Mammary epithelial cell (primary cell): ENCODE measurements at regions not wholly inside any gene's neighbourhood (a gene's known extent, or its start where the extent isn't known, plus 50 kb on each side); places are given as distances from the start of the nearest gene placed in this dataset.

Source experiments
- EZH2 ChIP-seq: IDR thresholded peaks from 2 replicates; pipeline ENCODE4 v1.6.1; 2012; ENCODE audit warnings: low read length, inconsistent platforms, borderline replicate concordance
- TF ChIP-seq, protein P1 (sequence below), 2 donors: IDR thresholded peaks in 1 of 2; conservative IDR thresholded peaks in 1 of 2; 2 replicates each; pipeline ENCODE4 v1.5.1; 2011 to 2012; ENCODE audit warnings: inconsistent platforms in 2 of 2, low read length in 2 of 2, mild to moderate bottlenecking in 2 of 2, control low read depth in 1 of 2, low read depth in 1 of 2; ENCODE audit not compliant: insufficient read depth in 1 of 2; ENCODE audit errors: extremely low read depth in 1 of 2

DNA sequence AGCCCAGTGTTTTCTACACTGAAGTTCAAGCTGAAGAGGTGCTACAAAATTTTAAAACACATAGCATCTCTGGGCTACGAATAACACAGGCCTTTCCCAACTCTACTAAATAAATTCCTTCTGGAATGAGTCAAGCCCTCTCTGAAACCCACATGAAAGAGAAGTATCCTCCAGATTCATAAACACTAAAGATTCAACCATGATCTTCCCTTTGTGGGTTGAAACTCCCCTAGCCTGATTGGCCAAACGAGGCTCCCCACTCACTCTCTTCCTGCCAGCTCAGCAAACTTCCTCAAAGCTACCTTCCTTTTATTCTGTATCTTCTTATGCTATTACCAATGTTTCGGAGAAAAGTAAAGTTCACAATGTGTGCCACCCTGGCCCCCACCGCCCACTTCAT, 95.4 kb downstream of the NKX6-1 start:
- TF ChIP-seq, protein P1, sequence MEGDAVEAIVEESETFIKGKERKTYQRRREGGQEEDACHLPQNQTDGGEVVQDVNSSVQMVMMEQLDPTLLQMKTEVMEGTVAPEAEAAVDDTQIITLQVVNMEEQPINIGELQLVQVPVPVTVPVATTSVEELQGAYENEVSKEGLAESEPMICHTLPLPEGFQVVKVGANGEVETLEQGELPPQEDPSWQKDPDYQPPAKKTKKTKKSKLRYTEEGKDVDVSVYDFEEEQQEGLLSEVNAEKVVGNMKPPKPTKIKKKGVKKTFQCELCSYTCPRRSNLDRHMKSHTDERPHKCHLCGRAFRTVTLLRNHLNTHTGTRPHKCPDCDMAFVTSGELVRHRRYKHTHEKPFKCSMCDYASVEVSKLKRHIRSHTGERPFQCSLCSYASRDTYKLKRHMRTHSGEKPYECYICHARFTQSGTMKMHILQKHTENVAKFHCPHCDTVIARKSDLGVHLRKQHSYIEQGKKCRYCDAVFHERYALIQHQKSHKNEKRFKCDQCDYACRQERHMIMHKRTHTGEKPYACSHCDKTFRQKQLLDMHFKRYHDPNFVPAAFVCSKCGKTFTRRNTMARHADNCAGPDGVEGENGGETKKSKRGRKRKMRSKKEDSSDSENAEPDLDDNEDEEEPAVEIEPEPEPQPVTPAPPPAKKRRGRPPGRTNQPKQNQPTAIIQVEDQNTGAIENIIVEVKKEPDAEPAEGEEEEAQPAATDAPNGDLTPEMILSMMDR (conservative IDR thresholded peaks at IDR 0.05 in 1 of 2, IDR thresholded peaks at IDR 0.05 in 1 of 2; ENCODE audit: extremely low read depth in 1 of 2, insufficient read depth in 1 of 2, low read depth in 1 of 2, low read length in 2 of 2) = no peak
- TF ChIP-seq EZH2 = no peak
